ENCODE measurements at regions not wholly inside any gene's neighbourhood (a gene's known extent, or its start where the extent isn't known, plus 50 kb on each side); places are given as distances from the start of the nearest gene placed in this dataset.

DNA sequence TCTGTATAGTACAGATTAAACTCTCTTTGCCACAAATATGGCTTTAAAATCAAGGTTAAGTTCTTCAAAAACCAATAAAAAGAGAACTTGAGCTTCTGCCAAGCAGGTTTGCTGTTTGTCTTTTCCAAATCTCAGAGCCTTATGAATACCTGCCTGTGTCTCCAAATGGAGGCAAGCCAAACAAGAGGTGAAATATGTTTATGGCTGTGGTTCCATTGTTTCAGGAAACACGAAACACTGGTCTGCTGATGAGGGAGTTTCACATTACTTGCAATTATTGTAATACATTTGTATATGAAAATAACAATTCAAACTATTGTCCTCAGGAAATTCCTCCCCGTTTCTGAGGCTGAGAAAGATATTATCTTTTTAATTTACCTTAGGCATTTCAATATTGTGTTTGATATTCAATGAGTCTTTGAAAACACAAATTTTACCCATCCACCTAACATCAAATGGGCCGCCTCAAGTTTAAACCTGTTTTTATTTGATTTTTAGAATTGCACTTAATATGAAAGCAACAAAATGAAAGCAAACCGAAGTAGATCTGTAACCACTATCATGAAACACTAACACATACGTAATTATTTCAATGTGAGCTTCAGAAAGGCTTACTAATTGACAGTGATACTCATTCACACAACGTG, 359.3 kb downstream of the HGF start:
- TF ChIP-seq, protein P1, sequence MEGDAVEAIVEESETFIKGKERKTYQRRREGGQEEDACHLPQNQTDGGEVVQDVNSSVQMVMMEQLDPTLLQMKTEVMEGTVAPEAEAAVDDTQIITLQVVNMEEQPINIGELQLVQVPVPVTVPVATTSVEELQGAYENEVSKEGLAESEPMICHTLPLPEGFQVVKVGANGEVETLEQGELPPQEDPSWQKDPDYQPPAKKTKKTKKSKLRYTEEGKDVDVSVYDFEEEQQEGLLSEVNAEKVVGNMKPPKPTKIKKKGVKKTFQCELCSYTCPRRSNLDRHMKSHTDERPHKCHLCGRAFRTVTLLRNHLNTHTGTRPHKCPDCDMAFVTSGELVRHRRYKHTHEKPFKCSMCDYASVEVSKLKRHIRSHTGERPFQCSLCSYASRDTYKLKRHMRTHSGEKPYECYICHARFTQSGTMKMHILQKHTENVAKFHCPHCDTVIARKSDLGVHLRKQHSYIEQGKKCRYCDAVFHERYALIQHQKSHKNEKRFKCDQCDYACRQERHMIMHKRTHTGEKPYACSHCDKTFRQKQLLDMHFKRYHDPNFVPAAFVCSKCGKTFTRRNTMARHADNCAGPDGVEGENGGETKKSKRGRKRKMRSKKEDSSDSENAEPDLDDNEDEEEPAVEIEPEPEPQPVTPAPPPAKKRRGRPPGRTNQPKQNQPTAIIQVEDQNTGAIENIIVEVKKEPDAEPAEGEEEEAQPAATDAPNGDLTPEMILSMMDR (IDR thresholded peaks at IDR 0.05) = no peak
- no peak for TF ChIP-seq POLR2A (IDR thresholded peaks at IDR 0.05)
